NCI-H2107 treated with DMSO at 0.1 percent for 48 hours (cell line): ENCODE measurements at regions not wholly inside any gene's neighbourhood (a gene's known extent, or its start where the extent isn't known, plus 50 kb on each side); places are given as distances from the start of the nearest gene placed in this dataset.

Experiments
- DNase-seq: peaks from one replicate; lab custom pipeline; 2025; ENCODE audit not compliant: unreplicated experiment; lab: John Stamatoyannopoulos, UW

DNA sequence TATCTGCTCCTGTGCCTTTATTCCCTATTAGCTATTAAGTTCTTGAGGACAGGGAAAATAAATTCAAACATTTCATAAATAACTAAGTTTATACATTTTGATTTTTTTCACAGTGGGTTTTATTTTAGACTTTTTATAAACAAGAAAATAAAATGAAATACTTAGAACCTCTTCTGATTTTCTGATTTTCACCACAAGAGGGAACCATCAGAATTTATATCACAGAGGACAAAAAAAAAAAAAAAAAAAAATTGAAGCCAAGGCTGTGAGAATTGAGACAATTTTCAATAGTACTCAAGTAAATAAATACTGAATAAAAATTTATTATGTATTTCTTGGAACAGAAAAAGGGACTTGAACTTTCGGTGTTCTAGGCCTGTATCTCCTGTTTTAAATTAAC lies 288.1 kb downstream of the SH3BGRL start:
- no peak for DNase-seq

GRCh38 chrX:81527881-81528440 lies 326.1 kb downstream of the SH3BGRL start:
- DNase-seq = peak; percentile 44

GRCh38 chrX:81537723-81538122 lies 335.8 kb downstream of the SH3BGRL start:
- no peak for DNase-seq

GRCh38 chrX:81542255-81542654 lies 340.4 kb downstream of the SH3BGRL start:
- DNase-seq = no peak

DNA sequence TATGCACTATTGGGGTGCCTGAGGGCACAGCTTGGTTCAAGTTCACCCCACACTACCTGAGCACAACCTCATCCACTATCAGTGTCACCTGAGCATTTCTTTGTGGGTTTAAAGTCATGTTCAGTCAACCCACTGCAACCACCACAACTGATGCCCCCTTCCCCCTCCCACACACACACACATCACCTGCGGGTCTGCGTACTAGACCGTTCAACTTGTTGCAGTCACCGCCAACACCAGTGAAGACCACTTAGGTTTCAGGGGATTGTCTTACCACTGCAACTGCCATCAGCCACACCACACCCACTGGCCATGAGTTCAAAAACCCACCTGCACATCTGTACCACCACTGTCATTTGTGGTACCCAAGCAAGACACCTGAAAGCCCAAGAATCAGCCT lies 355.0 kb downstream of the SH3BGRL start:
- no peak for DNase-seq

- DNase-seq = no peak
These were observed 362.9 kb downstream of the SH3BGRL start for GRCh38 chrX:81564851-81565250.

DNA sequence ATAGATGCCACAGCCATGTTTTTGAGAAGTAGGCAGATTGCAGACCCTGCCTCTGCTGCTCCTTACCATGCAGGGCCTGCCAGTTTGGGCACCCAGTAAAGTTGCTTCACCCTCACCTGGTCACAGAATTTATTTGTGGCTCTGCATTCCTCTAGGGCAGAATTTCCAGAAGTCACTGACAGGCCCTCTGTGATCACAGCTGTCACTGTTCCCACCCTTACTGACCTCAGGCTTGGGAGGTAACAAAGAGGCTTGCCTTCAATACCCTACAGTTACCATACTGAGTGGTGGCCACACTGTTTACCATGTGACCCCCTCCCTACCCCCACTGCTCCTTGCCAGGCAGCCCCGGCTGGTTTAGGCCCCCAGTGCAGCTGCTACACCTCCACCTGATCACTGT lies 375.1 kb downstream of the SH3BGRL start:
- DNase-seq = no peak

DNA sequence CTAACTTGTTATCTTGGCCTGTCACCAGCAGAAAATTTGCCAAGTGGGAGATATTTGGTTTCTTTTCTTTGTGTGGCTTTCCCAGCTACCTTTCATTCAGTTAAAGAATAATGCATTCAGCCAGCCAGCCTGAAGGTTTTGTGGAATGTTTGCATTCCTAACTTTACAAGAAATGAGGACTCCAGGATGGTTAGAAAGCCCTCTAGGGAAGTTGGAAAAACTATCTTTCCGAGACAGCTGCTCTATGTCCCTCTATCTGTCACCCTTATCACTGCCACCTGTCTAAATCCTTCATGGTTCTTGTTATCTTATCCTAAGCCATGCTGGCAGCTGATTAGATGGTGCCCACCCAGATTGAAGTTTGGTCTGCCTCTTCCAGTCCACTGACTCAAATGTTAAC lies 384.2 kb downstream of the SH3BGRL start:
- no peak for DNase-seq

DNA sequence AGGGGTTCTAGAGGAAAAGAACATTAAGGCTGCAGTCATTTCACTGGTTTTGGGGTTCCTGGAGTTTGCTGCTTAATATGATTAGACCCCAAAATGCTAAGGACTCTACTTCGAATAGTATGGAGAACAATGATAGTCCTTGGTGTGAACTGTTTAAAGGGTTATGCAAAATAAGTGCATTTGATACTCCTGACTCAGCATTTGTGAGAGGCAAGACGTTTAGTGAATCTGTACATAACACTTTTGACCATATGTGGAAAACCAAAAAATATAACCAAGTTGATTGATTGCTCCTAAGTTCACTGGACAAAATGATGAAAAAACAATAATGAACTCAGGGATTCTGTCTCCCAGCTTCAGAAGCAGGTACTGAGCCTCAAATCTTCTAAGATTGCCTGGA lies 414.1 kb downstream of the SH3BGRL start:
- no peak for DNase-seq

GRCh38 chrX:81662381-81662780 lies 460.5 kb downstream of the SH3BGRL start:
- no peak for DNase-seq

DNA sequence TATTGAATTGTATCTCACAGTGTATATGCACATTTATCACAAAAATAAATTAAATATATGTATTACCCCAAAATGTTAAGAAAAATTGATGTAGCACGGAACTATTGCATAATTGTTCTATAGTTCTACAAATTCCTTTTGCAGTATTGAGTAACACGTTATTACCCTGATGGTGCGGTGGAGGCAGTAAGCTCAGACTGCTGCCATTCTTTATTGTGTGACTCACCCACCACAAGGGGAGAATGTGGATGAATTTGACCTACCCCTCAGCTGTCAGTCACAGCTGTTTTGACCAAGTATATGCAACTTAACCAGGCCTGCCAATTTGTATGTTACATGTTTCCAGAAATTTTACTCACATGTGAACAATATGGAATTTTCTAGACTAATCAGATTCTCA lies 506.6 kb downstream of the SH3BGRL start:
- DNase-seq = no peak

DNA sequence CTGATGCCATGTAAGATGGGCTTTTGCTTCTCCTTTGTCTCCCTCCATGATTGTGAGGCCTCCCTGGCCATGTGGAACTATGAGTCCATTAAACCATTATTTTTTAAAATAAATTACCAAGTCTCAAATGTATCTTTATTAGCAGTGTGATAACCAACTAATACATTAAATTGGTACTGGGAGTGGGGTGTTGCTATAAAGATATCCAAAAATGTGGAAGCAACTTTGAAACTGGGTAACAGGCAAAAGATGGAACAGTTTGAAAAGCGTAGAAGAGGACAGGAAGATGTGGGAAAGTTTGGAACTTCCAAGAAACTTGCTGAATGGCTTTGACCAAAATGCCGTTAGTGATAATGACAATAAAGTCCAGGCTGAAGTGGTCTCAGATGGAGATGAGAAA lies 526.7 kb downstream of the SH3BGRL start:
- DNase-seq = no peak

DNA sequence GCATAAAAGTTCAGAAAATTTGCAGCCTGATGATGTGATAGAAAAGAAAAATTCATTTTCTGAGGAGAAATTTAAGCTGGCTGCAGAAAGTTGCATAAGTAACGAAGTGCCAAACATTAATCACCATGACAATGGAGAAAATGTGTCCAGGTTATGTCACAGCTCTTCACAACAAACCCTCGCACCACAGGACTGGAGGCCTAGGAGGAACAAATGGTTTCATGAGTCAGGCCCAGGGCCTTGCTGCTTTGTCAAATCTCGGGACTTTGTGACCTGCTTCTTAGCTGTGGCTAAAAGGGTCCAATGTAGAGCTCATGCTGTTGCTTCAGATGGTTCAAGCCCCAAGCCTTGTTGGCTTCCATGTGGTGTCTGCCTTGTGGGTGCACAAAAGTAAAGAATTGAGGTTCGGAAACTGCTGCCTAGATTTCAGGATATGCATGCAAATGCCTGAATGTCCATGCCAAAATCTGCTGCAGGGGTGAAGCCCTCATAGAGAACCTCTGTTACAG lies 527.4 kb downstream of the SH3BGRL start:
- no peak for DNase-seq

- no peak for DNase-seq
These were observed 577.8 kb downstream of the SH3BGRL start for GRCh38 chrX:81779701-81780100.

DNA sequence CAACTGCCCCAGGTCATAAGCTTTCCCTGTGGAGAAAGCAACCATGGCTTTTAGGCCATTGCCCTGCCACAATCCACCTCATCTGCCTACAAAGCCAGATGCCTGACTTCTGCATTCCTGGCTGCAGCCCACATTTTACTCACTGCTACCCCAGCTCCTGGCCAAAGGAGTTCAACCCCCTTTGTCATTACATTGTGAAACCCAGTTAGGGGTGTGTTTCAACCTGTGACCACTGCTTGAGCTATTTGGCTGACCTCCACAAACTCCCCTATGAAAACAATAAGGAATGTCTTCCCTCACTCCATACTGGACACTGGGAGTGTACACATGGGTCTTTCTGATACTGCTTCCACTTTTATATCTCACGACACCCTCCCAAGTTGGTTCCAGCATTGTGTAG lies 589.2 kb downstream of the SH3BGRL start:
- no peak for DNase-seq
